Cardiac septum (tissue), 1 donor: ENCODE measurements at regions not wholly inside any gene's neighbourhood (a gene's known extent, or its start where the extent isn't known, plus 50 kb on each side); places are given as distances from the start of the nearest gene placed in this dataset.
"Not testable (repeated sequence)": the region's sequence is repeated elsewhere in the genome, so short reads cannot be mapped to it uniquely, and the experiment has no call there.

Experiments
- DNase-seq: peaks from one replicate; pipeline ENCODE4 v3.0.0-alpha.2; 2020; ENCODE audit warnings: low spot score
- intact Hi-C: fragments of 100-400 bp; cut with DNase I; formaldehyde crosslinking; loops from one replicate; pipeline ENCODE4 v1.14.0; 2022
- donor health status: DM: no; HTN: no; CAD: no.

DNA sequence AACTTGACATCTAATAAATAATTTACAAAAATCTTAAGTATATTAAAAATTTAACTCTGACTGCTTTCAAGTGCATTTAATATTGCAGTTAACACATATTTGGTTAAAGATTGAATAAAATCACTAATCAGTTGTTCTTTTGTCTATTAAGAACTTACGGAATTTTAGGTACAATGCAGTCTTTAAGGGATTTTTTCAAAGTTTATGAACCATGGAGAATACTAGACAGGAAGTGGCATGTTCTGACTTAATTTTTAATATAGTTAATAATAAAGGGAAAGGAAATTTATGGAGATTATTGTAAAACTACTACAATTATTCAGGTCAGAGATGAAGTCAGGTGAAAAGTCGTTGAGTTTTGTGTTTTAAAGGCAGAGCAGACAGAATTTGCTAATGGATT is 240.9 kb downstream of the CALCRL start:
- DNase-seq, result no peak
- intact Hi-C loops, result no loop called here

DNA sequence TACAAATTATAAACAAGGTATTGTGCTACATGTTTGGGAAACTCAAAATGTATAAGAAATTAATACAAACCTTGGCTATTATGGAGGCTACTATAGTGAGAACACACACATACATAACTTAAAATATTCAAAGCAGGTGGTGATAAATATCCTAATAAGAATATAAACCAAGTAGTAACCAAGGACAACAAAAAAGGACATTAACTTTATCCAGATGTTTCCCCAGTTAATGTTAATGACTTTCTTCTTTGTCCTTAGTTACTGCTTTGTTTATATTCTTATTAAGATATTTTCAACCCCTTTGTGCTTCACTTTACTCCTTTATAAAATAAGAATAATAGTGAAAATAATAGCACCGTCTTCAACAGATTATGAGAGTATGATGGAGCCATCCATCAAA is 241.6 kb downstream of the CALCRL start:
- intact Hi-C loops, result no loop called here
- no peak for DNase-seq

DNA sequence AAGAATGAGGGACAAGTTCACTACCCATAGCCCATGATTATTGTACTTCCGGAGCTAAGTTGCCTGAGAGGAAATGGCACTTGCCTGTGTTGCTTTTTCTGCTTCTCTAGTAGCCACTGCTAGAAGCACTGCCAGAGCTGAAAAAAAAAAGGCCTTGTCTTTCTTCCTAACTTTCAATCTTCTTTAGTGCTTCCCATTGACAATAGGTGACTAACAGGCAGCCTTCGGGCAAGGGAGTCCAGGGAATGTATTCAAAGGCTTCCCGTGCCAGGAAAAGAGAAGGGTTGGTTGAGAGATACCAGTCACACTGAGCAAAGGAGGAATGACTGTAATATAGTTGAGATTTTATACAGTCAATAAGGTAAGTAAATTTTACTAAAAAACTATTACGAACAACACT is 242.0 kb downstream of the CALCRL start:
- intact Hi-C loops, result no loop called here
- no peak for DNase-seq

DNA sequence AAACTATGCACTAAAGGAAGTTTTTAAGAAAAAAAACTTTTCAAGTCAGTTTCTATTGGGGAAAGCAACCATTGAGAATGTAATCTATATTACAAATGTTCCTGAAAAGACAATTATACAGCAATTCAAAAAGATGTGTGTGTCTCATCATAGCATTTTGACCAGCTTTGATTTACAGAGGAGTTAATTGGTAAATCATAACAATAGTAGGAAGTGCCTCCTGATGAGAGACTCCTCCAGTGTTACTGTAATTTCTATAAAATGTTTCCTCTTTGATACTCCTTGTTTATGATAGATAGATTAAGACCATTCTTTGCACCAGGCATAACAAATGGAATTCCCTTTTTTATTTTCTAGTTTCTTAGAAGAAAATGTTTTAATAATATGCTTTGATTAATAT is 249.9 kb downstream of the CALCRL start:
- no peak for DNase-seq
- intact Hi-C loops, result no loop called here

DNA sequence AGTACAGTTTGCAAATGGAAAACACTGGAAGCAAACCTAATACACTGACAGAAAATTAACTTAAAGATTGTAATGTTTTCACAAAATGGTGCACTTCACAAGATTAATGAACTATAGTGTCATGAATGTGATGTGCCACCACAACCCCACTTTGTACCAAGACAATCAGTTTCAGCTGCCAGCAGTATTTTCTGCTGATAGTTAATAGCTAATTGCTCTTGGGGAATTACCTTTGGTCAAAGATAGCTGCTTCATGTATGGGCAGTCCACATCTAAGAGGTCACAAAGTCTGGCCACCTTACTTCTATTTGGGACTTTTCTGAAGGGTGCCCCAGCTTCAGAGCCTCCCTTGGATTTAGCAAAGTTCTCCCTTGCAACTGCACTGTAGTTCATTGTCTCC is 254.0 kb downstream of the CALCRL start:
- intact Hi-C loops, result no loop called here
- DNase-seq, result no peak

DNA sequence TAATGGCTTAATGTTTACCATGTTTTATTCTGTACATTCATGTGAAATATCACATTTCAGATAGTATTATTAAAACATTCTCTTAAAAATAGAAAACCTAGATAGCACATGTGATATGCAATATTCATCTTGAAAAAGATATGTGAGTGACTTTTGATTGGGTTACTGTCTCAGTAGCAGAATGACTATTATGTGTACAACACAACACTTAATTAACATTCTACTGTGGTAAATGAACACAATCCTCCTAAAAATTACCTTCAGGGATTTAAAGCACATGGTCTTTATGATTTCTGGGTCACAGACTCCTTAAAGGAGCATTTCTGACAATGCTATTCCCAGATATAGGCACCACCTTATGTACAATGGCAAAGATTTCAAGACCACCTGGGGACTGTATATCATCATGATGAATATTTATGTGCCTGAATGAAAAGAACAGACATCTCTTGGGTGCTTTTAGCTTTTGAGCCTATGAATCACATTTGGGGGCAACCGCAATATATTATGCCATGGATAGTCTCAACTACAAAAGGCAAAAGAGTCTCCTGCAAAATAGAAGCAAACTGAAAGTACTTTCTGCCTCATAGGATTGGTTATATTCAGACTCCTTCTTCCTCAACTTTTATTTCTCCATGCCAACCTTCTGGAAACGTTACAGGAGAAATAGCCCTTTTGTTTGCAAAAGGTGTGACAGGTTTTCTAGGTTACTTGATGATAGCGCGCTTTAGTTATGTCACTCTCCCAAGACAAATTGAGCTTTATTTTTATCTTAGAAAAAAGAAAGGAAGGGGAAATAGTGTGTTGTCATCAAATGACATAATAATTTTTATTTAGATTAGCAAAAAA is 259.0 kb downstream of the CALCRL start:
- intact Hi-C loops, result no loop called here
- no peak for DNase-seq

DNA sequence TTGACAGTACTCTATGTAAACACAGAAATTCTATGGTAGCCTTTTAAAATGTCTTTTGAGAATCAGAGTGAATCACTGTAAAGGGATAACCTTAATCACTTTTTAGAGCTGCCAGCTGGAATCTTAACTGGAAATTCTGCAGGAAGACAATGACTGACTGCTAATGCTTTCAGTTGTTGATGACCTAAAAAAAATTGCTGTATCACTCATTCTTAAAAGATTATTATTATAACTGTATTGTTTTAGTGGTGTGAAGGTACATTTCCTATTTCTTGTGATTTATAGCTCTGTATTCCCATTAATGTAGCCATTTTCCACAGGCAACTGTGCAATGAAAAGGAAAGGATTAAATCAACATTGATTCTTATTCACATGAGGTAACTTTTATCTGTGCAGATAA is 260.5 kb downstream of the CALCRL start:
- no peak for DNase-seq
- intact Hi-C loops, result no loop called here

DNA sequence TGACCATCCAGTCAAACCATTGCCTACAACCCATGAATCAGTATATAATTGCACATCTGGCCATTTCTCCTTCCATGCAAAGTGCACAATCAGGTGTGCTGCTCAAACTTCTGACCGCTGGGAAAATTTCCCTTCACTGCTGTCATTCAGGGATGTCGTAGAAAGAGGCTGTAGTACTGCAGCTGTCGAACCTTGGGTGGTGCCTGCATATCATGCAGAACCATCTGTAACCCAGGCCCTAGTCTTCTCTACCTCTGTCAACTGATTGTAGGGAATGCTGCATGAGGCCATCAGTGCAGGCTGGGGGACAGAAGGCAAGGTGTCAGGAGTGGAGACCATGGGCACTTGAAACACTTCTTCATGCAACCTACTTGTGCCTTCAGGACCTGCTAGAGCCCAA is 267.5 kb downstream of the CALCRL start:
- no peak for DNase-seq
- intact Hi-C loops, result no loop called here

DNA sequence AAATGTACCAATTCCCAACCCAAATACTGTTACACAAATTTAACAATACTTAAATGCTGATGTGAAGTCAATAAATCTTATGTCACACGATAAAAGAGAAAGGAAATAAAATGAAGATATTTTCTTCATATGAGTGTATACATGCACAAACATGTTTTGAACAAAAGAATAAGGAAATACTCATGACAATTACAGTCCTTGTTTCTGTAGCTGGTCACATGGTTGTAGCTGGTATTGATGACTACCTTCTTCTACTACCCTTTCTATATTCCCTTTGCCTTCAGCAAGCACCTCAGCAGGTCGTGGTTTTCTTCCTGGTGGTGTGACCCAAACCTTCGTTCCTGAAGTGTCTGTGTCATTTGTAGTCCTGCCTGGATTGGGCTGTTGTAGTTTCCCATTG is 269.2 kb downstream of the CALCRL start:
- intact Hi-C loops, DNase-seq: not testable (repeated sequence)

DNA sequence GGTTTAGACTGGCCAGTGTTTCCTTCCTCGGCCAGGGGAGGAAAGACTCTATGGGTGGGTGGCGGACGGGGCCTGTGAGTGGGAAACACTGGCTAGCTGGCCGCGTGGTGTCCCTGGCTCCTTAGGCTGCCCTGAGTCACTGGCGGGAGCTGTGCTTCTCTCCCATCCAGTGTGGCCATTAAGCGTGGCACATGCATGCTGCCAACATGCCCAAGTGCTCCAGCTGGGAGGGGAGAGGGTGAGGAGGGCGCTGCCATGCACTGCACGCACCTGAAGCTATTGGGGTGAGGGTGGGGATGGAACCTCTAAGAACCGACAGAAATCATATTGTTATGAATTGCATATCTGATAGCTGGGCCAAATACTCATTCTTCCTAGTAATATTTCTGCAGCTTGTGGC is 270.8 kb downstream of the CALCRL start:
- no peak for DNase-seq
- intact Hi-C loops, result no loop called here

DNA sequence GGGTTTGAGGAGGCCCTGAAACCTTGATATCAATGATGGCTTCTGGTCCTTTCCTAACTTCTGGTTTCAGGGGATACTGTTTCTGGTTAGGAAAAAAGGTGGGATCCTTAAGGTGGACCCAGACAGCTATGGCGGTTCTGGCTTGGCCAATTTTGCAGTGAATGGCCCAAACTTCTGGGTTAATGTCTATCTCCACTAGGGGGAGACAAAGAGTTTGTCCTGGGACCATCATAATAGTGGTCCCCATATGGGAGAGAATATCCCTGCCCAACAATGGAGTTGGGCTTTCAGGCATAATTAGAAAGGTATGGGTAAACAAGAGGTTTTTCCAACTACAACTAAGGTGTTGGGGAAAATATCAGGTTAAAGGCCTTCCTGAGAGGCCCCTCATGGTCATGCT is 273.5 kb downstream of the CALCRL start:
- intact Hi-C loops, result no loop called here
- no peak for DNase-seq

DNA sequence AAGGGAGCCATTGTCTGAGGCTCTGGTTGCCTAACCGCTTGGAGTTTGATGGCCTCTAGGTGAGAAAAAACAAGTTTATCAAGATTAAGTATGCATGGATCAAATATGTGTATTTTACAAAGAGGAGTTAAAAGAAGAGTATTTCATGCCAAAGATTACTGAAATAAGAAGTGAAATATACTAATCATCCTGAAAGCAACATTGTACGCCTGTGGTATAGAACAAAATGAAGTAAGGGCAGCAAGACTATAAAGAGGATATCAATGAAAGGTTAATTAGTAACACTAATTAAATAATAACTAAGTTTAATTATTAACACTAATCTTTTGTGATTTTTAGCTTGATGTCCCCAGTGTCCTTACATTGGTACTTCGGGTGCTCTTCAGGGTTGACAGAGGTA is 276.7 kb downstream of the CALCRL start:
- intact Hi-C loops, result no loop called here
- no peak for DNase-seq

DNA sequence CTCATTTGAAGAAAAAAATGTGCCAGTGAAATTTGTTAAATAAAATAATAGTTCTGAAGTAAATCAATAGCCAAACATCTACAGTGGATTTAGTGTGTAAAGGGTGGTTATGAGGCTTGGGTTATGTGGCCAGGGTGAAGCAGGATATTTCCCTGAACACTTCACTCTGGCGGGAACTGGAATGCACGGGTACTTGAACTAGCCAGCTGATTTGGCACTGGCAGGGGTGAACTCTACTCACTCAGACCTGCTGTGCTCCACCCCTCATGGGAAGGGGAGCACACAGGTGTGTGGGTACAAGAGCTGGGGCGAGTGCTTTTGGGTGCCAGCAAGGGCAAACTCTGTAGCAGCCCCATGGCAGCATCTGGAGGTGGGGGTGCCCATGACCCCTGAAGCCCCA is 278.2 kb downstream of the CALCRL start:
- intact Hi-C loops, result no loop called here
- DNase-seq, result no peak

DNA sequence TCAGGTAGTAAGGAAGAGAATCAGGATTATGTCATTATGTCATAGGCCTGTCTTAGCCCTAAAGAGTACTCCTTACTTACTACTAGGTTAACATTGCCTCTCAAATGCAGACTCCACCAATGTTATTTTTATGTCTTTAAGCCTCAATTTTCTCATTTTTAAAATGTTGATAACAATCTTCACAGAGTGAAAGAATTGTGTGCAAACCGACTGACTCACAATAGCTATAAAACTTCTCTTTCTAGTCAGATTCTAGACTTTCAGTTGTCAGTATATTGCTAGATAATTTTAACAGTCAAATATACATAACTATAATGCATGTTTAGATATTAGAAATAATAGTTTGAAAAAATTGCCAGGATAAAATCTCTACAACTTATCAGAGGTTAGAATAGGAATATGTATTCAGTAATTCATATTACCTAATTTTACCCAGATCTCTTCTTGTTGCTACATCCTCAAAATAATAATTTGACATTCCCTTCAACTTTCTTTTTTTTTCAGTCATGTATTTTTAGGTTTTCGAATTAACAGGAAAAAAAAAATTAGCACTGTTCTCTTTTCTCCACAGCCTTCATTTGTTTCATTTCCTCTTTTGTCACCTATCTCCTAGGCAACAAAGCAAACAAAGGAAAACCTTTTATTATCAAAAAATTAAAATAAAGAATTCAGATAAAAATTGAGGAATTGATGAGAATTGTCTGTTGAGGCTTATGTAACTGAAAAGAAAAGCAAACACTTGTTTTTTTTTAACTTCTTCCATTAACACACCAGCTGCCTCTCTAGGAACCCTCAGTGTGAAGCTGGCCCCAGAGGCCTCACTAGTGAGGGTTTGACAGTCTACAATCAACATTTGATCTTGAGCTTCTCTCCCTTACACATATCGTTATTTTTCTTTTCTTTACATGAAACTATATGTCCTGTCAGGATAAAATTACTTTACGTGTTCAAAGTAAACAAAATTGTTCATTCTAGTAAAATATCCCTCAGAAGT is 279.0 kb downstream of the CALCRL start:
- DNase-seq, result no peak
- intact Hi-C loops, result no loop called here

DNA sequence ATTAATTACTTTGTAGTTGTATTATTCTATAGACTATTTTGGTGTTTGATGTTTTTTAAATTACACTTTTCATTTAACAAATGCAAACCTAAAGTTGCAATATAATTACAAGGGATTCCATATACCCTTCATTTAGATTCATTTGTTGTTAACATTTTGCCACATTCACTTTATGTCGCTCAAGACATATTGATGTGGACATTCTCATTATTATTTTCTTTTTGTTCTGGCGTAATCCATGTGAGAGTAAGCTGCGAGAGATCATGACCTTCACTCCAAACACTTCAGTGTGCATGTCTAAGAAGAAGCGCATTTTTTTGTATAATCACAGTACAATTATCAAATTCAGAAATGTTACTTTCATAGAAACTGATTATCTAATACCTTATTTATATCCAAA is 280.6 kb downstream of the CALCRL start:
- DNase-seq, result no peak
- intact Hi-C loops, result no loop called here

DNA sequence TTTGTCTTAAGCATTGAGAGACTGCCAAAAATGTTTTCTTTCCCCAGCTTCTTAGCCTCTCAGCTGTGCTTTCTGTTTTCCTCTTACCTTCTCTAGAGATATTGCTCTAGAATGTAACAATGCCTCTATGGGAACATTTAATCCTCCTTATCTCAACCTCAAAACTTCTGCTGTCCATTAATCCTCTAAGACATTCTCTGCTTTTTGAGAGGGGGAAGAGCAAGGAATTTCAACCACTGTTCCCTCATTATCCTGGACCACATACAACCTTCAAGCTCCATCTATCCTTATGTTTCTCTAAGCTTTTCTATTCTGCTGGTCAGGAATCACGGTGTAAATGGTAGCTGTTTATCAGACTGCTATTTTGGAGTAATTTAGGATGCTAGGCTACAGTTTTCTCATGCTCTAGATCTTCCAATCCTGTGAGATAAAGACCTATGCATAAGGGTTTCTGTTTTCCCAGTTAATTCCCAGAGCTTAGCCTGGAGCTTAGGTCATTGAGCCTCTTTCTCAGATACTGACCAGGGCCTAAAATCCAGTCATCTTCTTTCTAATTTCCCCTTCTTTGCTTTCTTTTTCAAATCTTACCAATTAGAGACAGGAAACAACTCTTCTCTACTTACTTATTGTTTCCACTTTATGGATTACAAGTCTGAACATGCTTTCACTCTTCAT is 282.0 kb downstream of the CALCRL start:
- no peak for DNase-seq
- intact Hi-C loops, result no loop called here

DNA sequence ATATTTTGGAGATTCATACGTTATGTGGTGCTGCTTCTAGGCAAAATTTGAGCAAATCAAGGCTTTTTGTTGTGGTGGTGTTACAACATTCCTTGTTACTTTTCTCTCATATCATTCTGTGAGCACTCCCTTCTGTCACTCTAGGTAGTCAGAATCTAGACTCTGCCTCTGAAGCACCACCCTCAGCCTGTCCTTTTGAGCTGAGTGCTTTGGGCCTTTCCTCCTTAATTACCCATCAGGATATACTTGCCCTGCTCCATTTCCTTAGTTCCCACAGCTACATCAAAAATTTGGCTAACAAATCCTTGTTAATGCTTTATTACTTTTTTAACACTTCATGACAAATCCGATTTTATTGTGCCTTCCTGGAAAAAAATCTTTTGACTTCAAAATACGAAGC is 289.6 kb downstream of the CALCRL start:
- intact Hi-C loops, result no loop called here
- no peak for DNase-seq

DNA sequence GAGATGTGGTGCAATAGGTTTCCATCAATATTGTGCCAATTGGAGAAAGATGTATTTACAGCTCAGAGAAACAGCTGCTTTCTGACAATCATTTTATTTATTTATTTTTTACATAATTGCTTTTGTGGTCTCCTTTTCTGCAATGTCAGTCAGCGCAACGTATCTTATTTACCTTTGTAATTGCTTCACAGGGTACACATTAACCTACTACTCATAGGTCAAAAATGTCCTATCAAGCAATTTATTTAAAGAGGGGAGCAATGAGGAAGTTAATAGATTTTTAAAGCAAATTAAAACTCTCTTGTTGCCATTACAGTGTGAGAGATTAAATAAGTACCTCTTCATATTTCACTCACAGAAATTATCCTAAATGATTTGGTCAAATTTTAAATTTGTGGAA is 291.0 kb downstream of the CALCRL start:
- intact Hi-C loops, result no loop called here
- no peak for DNase-seq

DNA sequence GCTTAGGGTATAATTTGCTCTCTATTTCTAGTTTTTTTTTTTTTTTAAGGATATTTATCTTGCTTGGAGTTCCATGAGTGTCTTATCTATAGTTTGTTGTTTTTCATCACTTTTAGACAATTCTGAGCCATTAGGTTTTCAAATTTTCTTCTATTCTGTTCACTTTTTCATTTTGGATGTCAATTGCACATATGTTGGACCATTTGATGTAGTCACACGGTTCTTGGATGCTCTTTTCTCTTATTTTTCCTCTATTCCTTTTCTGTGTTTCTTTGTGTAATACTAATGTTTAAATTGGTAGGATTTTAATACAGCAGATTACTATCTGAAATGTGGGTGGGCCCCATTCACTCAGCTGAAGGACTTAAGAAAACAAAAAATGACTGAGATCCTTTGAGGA is 292.6 kb downstream of the CALCRL start:
- DNase-seq, result no peak
- intact Hi-C loops, result no loop called here

DNA sequence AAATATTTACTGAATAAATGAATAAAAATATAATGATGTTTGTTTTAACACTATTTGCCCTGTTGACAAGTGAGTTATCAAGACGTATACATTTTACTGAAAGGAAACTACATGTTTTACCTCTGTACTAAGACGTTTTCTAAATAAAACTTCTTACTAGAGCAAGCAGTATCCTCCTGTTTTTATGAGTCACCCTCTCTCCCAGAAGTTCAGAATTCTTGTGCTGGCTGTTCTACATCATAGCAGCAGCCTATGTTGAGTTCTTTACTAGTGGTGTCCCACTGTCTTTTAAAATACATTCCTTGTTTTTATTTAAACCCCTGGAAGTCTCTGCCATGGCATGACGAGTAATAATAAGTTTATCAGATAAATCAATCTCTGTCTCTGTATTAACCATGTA is 297.4 kb downstream of the CALCRL start:
- intact Hi-C loops, result no loop called here

More for the DNA sequence above, 297.4 kb downstream of the CALCRL start:
- DNase-seq, result no peak
